ENCODE measurements at regions not wholly inside any gene's neighbourhood (a gene's known extent, or its start where the extent isn't known, plus 50 kb on each side); places are given as distances from the start of the nearest gene placed in this dataset.

GRCh38 chr19:30718014-30718413 lies 345.8 kb downstream of the ZNF536 start:
- TF ChIP-seq NFE2L1 (CRISPR knock-in tag; IDR thresholded peaks at IDR 0.05): no peak
- no peak for TF ChIP-seq ATF1 (CRISPR knock-in tag; IDR thresholded peaks at IDR 0.05)
- TF ChIP-seq ZNF416 (CRISPR knock-in tag; IDR thresholded peaks at IDR 0.05): no peak
- TF ChIP-seq GABPB1 (CRISPR knock-in tag; IDR thresholded peaks at IDR 0.05): no peak
- no peak for TF ChIP-seq FOXP1 (CRISPR knock-in tag; IDR thresholded peaks at IDR 0.05; ENCODE audit: borderline replicate concordance)
- no peak for TF ChIP-seq GTF2I (CRISPR knock-in tag; conservative IDR thresholded peaks at IDR 0.05)
- no peak for TF ChIP-seq ZNF138 (CRISPR knock-in tag; conservative IDR thresholded peaks at IDR 0.05)
- no peak for TF ChIP-seq ARID4B (CRISPR knock-in tag; IDR thresholded peaks at IDR 0.05; ENCODE audit: borderline replicate concordance)
- TF ChIP-seq, protein P1, sequence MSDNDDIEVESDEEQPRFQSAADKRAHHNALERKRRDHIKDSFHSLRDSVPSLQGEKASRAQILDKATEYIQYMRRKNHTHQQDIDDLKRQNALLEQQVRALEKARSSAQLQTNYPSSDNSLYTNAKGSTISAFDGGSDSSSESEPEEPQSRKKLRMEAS (CRISPR knock-in tag; IDR thresholded peaks at IDR 0.05): no peak
- no peak for TF ChIP-seq E2F4 (CRISPR knock-in tag; IDR thresholded peaks at IDR 0.05; ENCODE audit: borderline replicate concordance, low read depth)
- no peak for TF ChIP-seq KAT7 (CRISPR knock-in tag; IDR thresholded peaks at IDR 0.05; ENCODE audit: borderline replicate concordance)
- TF ChIP-seq TCF7 (CRISPR knock-in tag; IDR thresholded peaks at IDR 0.05; ENCODE audit: low read depth): no peak
- DNase-seq (ENCODE audit: low spot score): no peak
- no peak overlapping the region for H3K4me3 Mint-ChIP-seq
- peaks cover 16% of the 10 kb centered on the region for H3K27me3 Mint-ChIP-seq (ENCODE audit: low read depth)
- CTCF ChIA-PET: interaction anchor here (0.6 to 1.5 kb wide), 5 partner anchors 23 to 980 kb away, joined by 3 to 5 read pairs (median 3); no protein-coding TSS in a partner anchor
- POLR2A ChIA-PET: no interaction called here
- no peak overlapping the region for H3K27ac Mint-ChIP-seq
- peaks cover 28% of the 10 kb centered on the region for H3K4me1 Mint-ChIP-seq
- H3K36me3 Mint-ChIP-seq: no peaks in the 10 kb centered on the region
- no peaks in the 10 kb centered on the region for H3K9me3 Mint-ChIP-seq
- ATAC-seq: no peak

- Mint-ChIP-seq H3K4me3 (no peak overlapping the region), H3K4me1 (peaks cover 28% of the 10 kb centered on the region), H3K27me3 (ENCODE audit: low read depth) (peaks cover 16% of the 10 kb centered on the region), H3K27ac (no peak overlapping the region), H3K9me3 (no peaks in the 10 kb centered on the region), H3K36me3 (no peaks in the 10 kb centered on the region)
- DNase-seq (ENCODE audit: low spot score) (no peak), ATAC-seq (no peak)
- ChIA-PET CTCF (interaction anchor here (0.6 to 1.5 kb wide), 5 partner anchors 22 to 981 kb away, joined by 3 to 5 read pairs (median 3); no protein-coding TSS in a partner anchor), POLR2A (no interaction called here)
- TF ChIP-seq ZNF671 (CRISPR knock-in tag; IDR thresholded peaks at IDR 0.05) (no peak), ZNF138 (CRISPR knock-in tag; conservative IDR thresholded peaks at IDR 0.05) (no peak)
- TF ChIP-seq, protein P2, sequence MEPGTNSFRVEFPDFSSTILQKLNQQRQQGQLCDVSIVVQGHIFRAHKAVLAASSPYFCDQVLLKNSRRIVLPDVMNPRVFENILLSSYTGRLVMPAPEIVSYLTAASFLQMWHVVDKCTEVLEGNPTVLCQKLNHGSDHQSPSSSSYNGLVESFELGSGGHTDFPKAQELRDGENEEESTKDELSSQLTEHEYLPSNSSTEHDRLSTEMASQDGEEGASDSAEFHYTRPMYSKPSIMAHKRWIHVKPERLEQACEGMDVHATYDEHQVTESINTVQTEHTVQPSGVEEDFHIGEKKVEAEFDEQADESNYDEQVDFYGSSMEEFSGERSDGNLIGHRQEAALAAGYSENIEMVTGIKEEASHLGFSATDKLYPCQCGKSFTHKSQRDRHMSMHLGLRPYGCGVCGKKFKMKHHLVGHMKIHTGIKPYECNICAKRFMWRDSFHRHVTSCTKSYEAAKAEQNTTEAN (CRISPR knock-in tag; IDR thresholded peaks at IDR 0.05): no peak
- TF ChIP-seq, protein P3, sequence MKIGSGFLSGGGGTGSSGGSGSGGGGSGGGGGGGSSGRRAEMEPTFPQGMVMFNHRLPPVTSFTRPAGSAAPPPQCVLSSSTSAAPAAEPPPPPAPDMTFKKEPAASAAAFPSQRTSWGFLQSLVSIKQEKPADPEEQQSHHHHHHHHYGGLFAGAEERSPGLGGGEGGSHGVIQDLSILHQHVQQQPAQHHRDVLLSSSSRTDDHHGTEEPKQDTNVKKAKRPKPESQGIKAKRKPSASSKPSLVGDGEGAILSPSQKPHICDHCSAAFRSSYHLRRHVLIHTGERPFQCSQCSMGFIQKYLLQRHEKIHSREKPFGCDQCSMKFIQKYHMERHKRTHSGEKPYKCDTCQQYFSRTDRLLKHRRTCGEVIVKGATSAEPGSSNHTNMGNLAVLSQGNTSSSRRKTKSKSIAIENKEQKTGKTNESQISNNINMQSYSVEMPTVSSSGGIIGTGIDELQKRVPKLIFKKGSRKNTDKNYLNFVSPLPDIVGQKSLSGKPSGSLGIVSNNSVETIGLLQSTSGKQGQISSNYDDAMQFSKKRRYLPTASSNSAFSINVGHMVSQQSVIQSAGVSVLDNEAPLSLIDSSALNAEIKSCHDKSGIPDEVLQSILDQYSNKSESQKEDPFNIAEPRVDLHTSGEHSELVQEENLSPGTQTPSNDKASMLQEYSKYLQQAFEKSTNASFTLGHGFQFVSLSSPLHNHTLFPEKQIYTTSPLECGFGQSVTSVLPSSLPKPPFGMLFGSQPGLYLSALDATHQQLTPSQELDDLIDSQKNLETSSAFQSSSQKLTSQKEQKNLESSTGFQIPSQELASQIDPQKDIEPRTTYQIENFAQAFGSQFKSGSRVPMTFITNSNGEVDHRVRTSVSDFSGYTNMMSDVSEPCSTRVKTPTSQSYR (CRISPR knock-in tag; IDR thresholded peaks at IDR 0.05): no peak
- TF ChIP-seq, protein P4, sequence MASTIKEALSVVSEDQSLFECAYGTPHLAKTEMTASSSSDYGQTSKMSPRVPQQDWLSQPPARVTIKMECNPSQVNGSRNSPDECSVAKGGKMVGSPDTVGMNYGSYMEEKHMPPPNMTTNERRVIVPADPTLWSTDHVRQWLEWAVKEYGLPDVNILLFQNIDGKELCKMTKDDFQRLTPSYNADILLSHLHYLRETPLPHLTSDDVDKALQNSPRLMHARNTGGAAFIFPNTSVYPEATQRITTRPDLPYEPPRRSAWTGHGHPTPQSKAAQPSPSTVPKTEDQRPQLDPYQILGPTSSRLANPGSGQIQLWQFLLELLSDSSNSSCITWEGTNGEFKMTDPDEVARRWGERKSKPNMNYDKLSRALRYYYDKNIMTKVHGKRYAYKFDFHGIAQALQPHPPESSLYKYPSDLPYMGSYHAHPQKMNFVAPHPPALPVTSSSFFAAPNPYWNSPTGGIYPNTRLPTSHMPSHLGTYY (CRISPR knock-in tag; IDR thresholded peaks at IDR 0.05): no peak
Measured at GRCh38 chr19:30717381-30717780, 345.2 kb downstream of the ZNF536 start.
